Fibroblast of pulmonary artery (primary cell): ENCODE measurements at regions not wholly inside any gene's neighbourhood (a gene's known extent, or its start where the extent isn't known, plus 50 kb on each side); places are given as distances from the start of the nearest gene placed in this dataset.

Experiments used
- DNase-seq: peaks from one replicate; pipeline ENCODE4 v3.0.0-alpha.2; 2010; ENCODE audit warnings: low read depth
- H3K4me3 ChIP-seq: replicated peaks from 2 replicates; pipeline ENCODE4 v1.5.1; 2011; ENCODE audit warnings: low read depth, mild to moderate bottlenecking, control low read depth, low read length, moderate library complexity
- CTCF ChIP-seq: IDR thresholded peaks from 2 replicates; pipeline ENCODE4 v1.5.1; 2011; ENCODE audit warnings: mild to moderate bottlenecking, control low read depth, low read length, inconsistent platforms; ENCODE audit errors: missing control alignments

- TF ChIP-seq CTCF, result no peak
- H3K4me3 ChIP-seq, result no peak overlapping the region
- DNase-seq, result peak; percentile 22
Measured at GRCh38 chr17:71500761-71501555, 619.9 kb upstream of the SOX9 start.

- no peak for TF ChIP-seq CTCF
- H3K4me3 ChIP-seq, result no peak overlapping the region
Measured at GRCh38 chr17:71501711-71502110, 619.1 kb upstream of the SOX9 start.

GRCh38 chr17:71502443-71502842, 618.4 kb upstream of the SOX9 start:
- H3K4me3 ChIP-seq, result no peak overlapping the region
- no peak for DNase-seq
- TF ChIP-seq CTCF, result no peak

More at GRCh38 chr17:71501711-71502110, 619.1 kb upstream of the SOX9 start:
- DNase-seq, result no peak

GRCh38 chr17:71503710-71504465, 616.9 kb upstream of the SOX9 start:
- TF ChIP-seq CTCF, result no peak
- H3K4me3 ChIP-seq, result no peak overlapping the region
- DNase-seq, result no peak

- TF ChIP-seq CTCF, result no peak
- DNase-seq, result no peak
- no peak overlapping the region for H3K4me3 ChIP-seq
Measured at GRCh38 chr17:71505200-71505599, 615.6 kb upstream of the SOX9 start.

- DNase-seq, result no peak
- no peak for TF ChIP-seq CTCF
- H3K4me3 ChIP-seq, result no peak overlapping the region
Measured at GRCh38 chr17:71505981-71506380, 614.8 kb upstream of the SOX9 start.
